Upper lobe of left lung (tissue), 4 donors: ENCODE measurements at regions not wholly inside any gene's neighbourhood (a gene's known extent, or its start where the extent isn't known, plus 50 kb on each side); places are given as distances from the start of the nearest gene placed in this dataset.

Experiments used
- EP300 ChIP-seq, 4 donors: sonication (generic); formaldehyde crosslinking; IDR thresholded peaks; one replicate each; pipeline ENCODE4 v1.5.1; 2017; ENCODE audit warnings: antibody characterized with exemption in 4 of 4, control low read depth in 2 of 4
- POLR2A ChIP-seq, 4 donors: fragments of 450-650 bp; IDR thresholded peaks; one replicate each; pipeline ENCODE4 v1.5.1; 2016 to 2017; ENCODE audit warnings: antibody characterized with exemption in 4 of 4, mild to moderate bottlenecking in 2 of 4
- POLR2AphosphoS5 ChIP-seq, 2 donors: sonication (generic); formaldehyde crosslinking; IDR thresholded peaks; one replicate each; pipeline ENCODE4 v1.5.1; 2017; ENCODE audit warnings: antibody characterized with exemption in 2 of 2
- TF ChIP-seq, protein P1 (sequence below), 6 experiments: fragments of 450-650 bp in 4 of 6; fragments of 200-600 bp in 2 of 6; sonication (generic) in 2 of 6; IDR thresholded peaks; one replicate each; pipeline ENCODE4 v1.5.1; 2016 to 2019; ENCODE audit warnings: antibody characterized with exemption in 6 of 6

GRCh38 chr3:182136008-182136910, 424.5 kb downstream of the SOX2 start:
- TF ChIP-seq, protein P1, sequence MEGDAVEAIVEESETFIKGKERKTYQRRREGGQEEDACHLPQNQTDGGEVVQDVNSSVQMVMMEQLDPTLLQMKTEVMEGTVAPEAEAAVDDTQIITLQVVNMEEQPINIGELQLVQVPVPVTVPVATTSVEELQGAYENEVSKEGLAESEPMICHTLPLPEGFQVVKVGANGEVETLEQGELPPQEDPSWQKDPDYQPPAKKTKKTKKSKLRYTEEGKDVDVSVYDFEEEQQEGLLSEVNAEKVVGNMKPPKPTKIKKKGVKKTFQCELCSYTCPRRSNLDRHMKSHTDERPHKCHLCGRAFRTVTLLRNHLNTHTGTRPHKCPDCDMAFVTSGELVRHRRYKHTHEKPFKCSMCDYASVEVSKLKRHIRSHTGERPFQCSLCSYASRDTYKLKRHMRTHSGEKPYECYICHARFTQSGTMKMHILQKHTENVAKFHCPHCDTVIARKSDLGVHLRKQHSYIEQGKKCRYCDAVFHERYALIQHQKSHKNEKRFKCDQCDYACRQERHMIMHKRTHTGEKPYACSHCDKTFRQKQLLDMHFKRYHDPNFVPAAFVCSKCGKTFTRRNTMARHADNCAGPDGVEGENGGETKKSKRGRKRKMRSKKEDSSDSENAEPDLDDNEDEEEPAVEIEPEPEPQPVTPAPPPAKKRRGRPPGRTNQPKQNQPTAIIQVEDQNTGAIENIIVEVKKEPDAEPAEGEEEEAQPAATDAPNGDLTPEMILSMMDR (IDR thresholded peaks at IDR 0.05): no peak
- TF ChIP-seq EP300 (IDR thresholded peaks at IDR 0.05): no peak
- no peak for TF ChIP-seq POLR2A (IDR thresholded peaks at IDR 0.05)
- TF ChIP-seq POLR2AphosphoS5 (IDR thresholded peaks at IDR 0.05): no peak
